CD4-positive, alpha-beta T cell (primary cell): ENCODE measurements at regions not wholly inside any gene's neighbourhood (a gene's known extent, or its start where the extent isn't known, plus 50 kb on each side); places are given as distances from the start of the nearest gene placed in this dataset.

ENCODE experiments used
- ATAC-seq: fragments of 200-7000 bp; cut with Tn5 transposase; one replicate; pipeline ENCODE4 v1.10.0; 2022; ENCODE audit warnings: mild to moderate bottlenecking; ENCODE audit not compliant: poor library complexity
- CTCF ChIA-PET: fragments of 350-600 bp; sonication (Branson Sonifier 250); formaldehyde crosslinking; loops from one replicate; lab custom pipeline; 2021; ENCODE audit warnings: antibody characterized with exemption, inconsistent platforms; lab: Charles Lee
- POLR2A ChIA-PET: fragments of 350-600 bp; sonication (Branson Sonifier 250); formaldehyde crosslinking; loops from one replicate; lab custom pipeline; 2021; ENCODE audit warnings: antibody characterized with exemption, inconsistent platforms; lab: Charles Lee
- DNase-seq, 14 experiments: peaks; one replicate each; pipeline ENCODE4 v3.0.0-alpha.2; 2013 to 2020; ENCODE audit warnings: mixed read lengths in 2 of 14
- H3K27ac ChIP-seq, 2 donors: one replicate each; pipeline versions ENCODE4 v1.5.1 to v1.7.0; 2013; ENCODE audit warnings: low read length in 2 of 2, low read depth in 1 of 2, mild to moderate bottlenecking in 1 of 2
- H3K27me3 ChIP-seq, 2 experiments: 1 replicate in 1 of 2; 2 replicates in 1 of 2; pipeline versions ENCODE4 v1.6.1 to v1.7.0; 2013; ENCODE audit warnings: low read length in 2 of 2, control low read depth in 1 of 2, mild to moderate bottlenecking in 1 of 2, moderate library complexity in 1 of 2; ENCODE audit not compliant: insufficient read depth in 2 of 2, control insufficient read depth in 1 of 2
- H3K36me3 ChIP-seq: one replicate; pipeline ENCODE4 v1.6.1; 2013; ENCODE audit warnings: low read length, control low read depth; ENCODE audit not compliant: insufficient read depth
- H3K4me1 ChIP-seq: one replicate; pipeline ENCODE4 v1.6.1; 2013; ENCODE audit warnings: low read length, control low read depth; ENCODE audit not compliant: insufficient read depth
- H3K4me3 ChIP-seq: one replicate; pipeline ENCODE4 v1.5.1; 2013; ENCODE audit warnings: mild to moderate bottlenecking, low read length, moderate library complexity
- H3K9me3 ChIP-seq, 2 experiments: 1 replicate in 1 of 2; 2 replicates in 1 of 2; pipeline versions ENCODE4 v1.6.1 to v1.7.0; 2013; ENCODE audit warnings: low read length in 2 of 2, mild to moderate bottlenecking in 2 of 2, control low read depth in 1 of 2, moderate library complexity in 1 of 2; ENCODE audit not compliant: control insufficient read depth in 1 of 2, insufficient read depth in 1 of 2
- H3K27ac Mint-ChIP-seq: one replicate; pipeline ENCODE4 v1.8.0; 2020; ENCODE audit warnings: mixed read lengths
- H3K27me3 Mint-ChIP-seq: one replicate; pipeline ENCODE4 v1.8.0; 2021; ENCODE audit warnings: mixed read lengths
- H3K36me3 Mint-ChIP-seq: one replicate; pipeline ENCODE4 v1.8.0; 2021; ENCODE audit warnings: low read depth, mixed read lengths
- H3K4me1 Mint-ChIP-seq: one replicate; pipeline ENCODE4 v1.8.0; 2021; ENCODE audit warnings: low read depth, mixed read lengths
- H3K4me3 Mint-ChIP-seq: one replicate; pipeline ENCODE4 v1.8.0; 2020; ENCODE audit warnings: mild to moderate bottlenecking, mixed read lengths
- H3K9me3 Mint-ChIP-seq: one replicate; pipeline ENCODE4 v1.8.0; 2020; ENCODE audit warnings: mixed read lengths
- CTCF ChIP-seq: fragments of 200-600 bp; IDR thresholded peaks from one replicate; pipeline ENCODE4 v1.8.0; 2022; ENCODE audit warnings: antibody characterized with exemption, mild to moderate bottlenecking
- intact Hi-C, 2 experiments: fragments of 100-400 bp; cut with DNase I in 1 of 2; cut with micrococcal nuclease in 1 of 2; formaldehyde crosslinking; loops; one replicate each; pipeline versions ENCODE4 v1.15.1 to v1.9.0; 2023 to 2025; cut with DNase I, micrococcal nuclease

DNA sequence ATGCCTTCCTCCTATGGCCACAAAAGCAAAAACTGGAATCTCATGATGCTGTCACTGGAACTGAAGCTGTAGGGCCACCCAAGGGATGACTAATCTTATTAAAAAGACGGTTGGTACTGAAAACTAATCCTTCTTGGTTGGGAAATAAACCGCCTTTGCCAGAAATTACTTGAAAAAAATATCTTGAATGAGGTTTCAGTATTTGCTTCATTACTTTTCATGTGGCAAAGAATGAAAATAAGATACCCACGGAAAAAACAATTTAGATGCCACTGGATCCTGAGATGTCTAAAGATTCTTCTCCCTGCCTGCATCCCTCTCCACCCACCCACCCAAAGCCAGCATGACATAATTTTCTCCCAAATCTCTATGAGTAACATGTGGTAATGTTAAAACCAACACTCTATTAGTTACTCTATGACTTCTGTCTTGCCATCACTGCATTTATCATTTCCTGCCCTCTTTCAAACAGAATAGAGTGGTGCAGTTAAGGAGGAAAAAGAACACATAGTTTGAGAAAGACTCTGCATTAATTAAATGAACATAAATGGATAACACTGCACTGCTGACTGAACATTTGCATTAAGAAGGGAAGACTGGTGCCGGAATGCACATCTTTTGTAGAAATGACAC, 111.8 kb upstream of the DPH6 start:
- ATAC-seq = no peak
- no peaks in the 10 kb centered on the region for H3K4me1 Mint-ChIP-seq
- CTCF ChIA-PET = no interaction called here

GRCh38 chr15:35663956-35664355, 118.0 kb upstream of the DPH6 start:
- Histone ChIP-seq H3K27ac (no peak overlapping the region), H3K4me1 (no peaks in the 10 kb centered on the region), H3K36me3 (no peaks in the 10 kb centered on the region), H3K4me3 (no peak overlapping the region), H3K27me3 (no peaks in the 10 kb centered on the region), H3K9me3 (no peaks in the 10 kb centered on the region)
- Mint-ChIP-seq H3K36me3 (no peaks in the 10 kb centered on the region), H3K4me1 (no peaks in the 10 kb centered on the region), H3K27ac (no peak overlapping the region), H3K4me3 (no peak overlapping the region), H3K27me3 (peaks cover 5% of the 10 kb centered on the region), H3K9me3 (no peaks in the 10 kb centered on the region)
- ATAC-seq = no peak
- POLR2A ChIA-PET = no interaction called here
- CTCF ChIA-PET = interaction anchor here (1.1 kb wide), 1 partner anchor 14 kb away, joined by 3 read pairs; no protein-coding TSS in a partner anchor
- no peak for DNase-seq
- intact Hi-C loops = no loop called here
- no peak for TF ChIP-seq CTCF

More for the DNA sequence above, 111.8 kb upstream of the DPH6 start:
- no peak overlapping the region for H3K27ac ChIP-seq
- POLR2A ChIA-PET = no interaction called here
- H3K27ac Mint-ChIP-seq = no peak overlapping the region
- H3K27me3 Mint-ChIP-seq = peaks cover 5% of the 10 kb centered on the region
- DNase-seq = no peak
- H3K36me3 ChIP-seq = no peaks in the 10 kb centered on the region
- intact Hi-C loops = no loop called here
- no peaks in the 10 kb centered on the region for H3K27me3 ChIP-seq
- H3K4me3 ChIP-seq = no peak overlapping the region
- H3K36me3 Mint-ChIP-seq = no peaks in the 10 kb centered on the region
- no peaks in the 10 kb centered on the region for H3K4me1 ChIP-seq
- H3K9me3 Mint-ChIP-seq = no peaks in the 10 kb centered on the region
- no peak overlapping the region for H3K4me3 Mint-ChIP-seq
- no peak for TF ChIP-seq CTCF
- peaks cover 0 to 4% of the 10 kb centered on the region in 2 experiments for H3K9me3 ChIP-seq

- Mint-ChIP-seq H3K4me3 (no peak overlapping the region), H3K9me3 (no peaks in the 10 kb centered on the region), H3K27me3 (peaks cover 4% of the 10 kb centered on the region), H3K4me1 (no peaks in the 10 kb centered on the region), H3K36me3 (no peaks in the 10 kb centered on the region), H3K27ac (no peak overlapping the region)
- no peak overlapping the region for H3K27ac ChIP-seq
- no peaks in the 10 kb centered on the region for H3K36me3 ChIP-seq
- ATAC-seq = no peak
- H3K9me3 ChIP-seq = no peaks in the 10 kb centered on the region
- no peak for TF ChIP-seq CTCF
- H3K27me3 ChIP-seq = no peaks in the 10 kb centered on the region
- intact Hi-C loops = no loop called here
- CTCF ChIA-PET = no interaction called here
- H3K4me1 ChIP-seq = no peaks in the 10 kb centered on the region
- H3K4me3 ChIP-seq = no peak overlapping the region
- POLR2A ChIA-PET = no interaction called here
- DNase-seq = no peak
Measured at GRCh38 chr15:35665896-35666536, 120.1 kb upstream of the DPH6 start.
